Caco-2 (cell line): ENCODE measurements at regions not wholly inside any gene's neighbourhood (a gene's known extent, or its start where the extent isn't known, plus 50 kb on each side); places are given as distances from the start of the nearest gene placed in this dataset.

ENCODE experiments used
- BruUV-seq: library from RNA; stranded (reverse); fragments of 400-500 nt; replicated peaks from 2 replicates; lab custom pipeline; 2021; lab: Mats Ljungman, UMichigan
- CTCF ChIA-PET: fragments of 300-600 bp; sonication (Branson Sonifier 250); formaldehyde crosslinking; loops from one replicate; lab custom pipeline; 2022; ENCODE audit warnings: antibody characterized with exemption; lab: Charles Lee
- POLR2A ChIA-PET: fragments of 300-600 bp; sonication (Branson Sonifier 250); formaldehyde crosslinking; loops from one replicate; lab custom pipeline; 2022; ENCODE audit warnings: antibody characterized with exemption; lab: Charles Lee
- DNase-seq, 2 experiments: peaks; one replicate each; pipeline versions ENCODE4 v3.0.0 to v3.0.0-alpha.2; 2020 to 2022
- H3K27me3 ChIP-seq: replicated peaks from 2 replicates; pipeline ENCODE4 v1.6.0; 2011; ENCODE audit warnings: low read length; ENCODE audit not compliant: control insufficient read depth, insufficient read depth
- H3K36me3 ChIP-seq: 2 replicates; pipeline ENCODE4 v1.5.1; 2011; ENCODE audit warnings: low read length; ENCODE audit not compliant: control insufficient read depth, insufficient read depth
- H3K4me1 ChIP-seq: fragments of 250-450 bp; sonication (Bioruptor Pico); 2 replicates; pipeline ENCODE4 v1.5.1; 2020; ENCODE audit warnings: mild to moderate bottlenecking
- H3K4me3 ChIP-seq: 2 replicates; pipeline ENCODE4 v1.5.1; 2011; ENCODE audit warnings: low read depth, mild to moderate bottlenecking, control low read depth, low read length
- H3K9me3 ChIP-seq: fragments of 250-450 bp; sonication (Bioruptor Pico); 2 replicates; pipeline ENCODE4 v1.5.1; 2020; ENCODE audit warnings: mild to moderate bottlenecking, moderate library complexity
- H3K27ac Mint-ChIP-seq: one replicate; pipeline ENCODE4 v1.8.0; 2022; ENCODE audit warnings: mixed read lengths; ENCODE audit not compliant: unreplicated experiment
- H3K27me3 Mint-ChIP-seq: one replicate; pipeline ENCODE4 v1.8.0; 2022; ENCODE audit warnings: mixed read lengths; ENCODE audit not compliant: insufficient read depth, unreplicated experiment
- H3K36me3 Mint-ChIP-seq: one replicate; pipeline ENCODE4 v1.8.0; 2022; ENCODE audit warnings: mild to moderate bottlenecking, mixed read lengths; ENCODE audit not compliant: insufficient read depth, unreplicated experiment
- H3K4me1 Mint-ChIP-seq: one replicate; pipeline ENCODE4 v1.8.0; 2022; ENCODE audit warnings: low read depth, mixed read lengths; ENCODE audit not compliant: unreplicated experiment
- H3K4me3 Mint-ChIP-seq: one replicate; pipeline ENCODE4 v1.8.0; 2022; ENCODE audit warnings: mild to moderate bottlenecking, moderate library complexity, mixed read lengths; ENCODE audit not compliant: unreplicated experiment
- H3K9me3 Mint-ChIP-seq: one replicate; pipeline ENCODE4 v1.8.0; 2022; ENCODE audit warnings: mixed read lengths; ENCODE audit not compliant: unreplicated experiment
- CTCF ChIP-seq, 2 experiments: fragments of 200-600 bp in 1 of 2; IDR thresholded peaks; 1 replicate in 1 of 2; 2 replicates in 1 of 2; pipeline versions ENCODE4 v1.5.1 to v1.8.0; 2011 to 2022; ENCODE audit warnings: antibody characterized with exemption in 1 of 2, control low read depth in 1 of 2, inconsistent platforms in 1 of 2, low read depth in 1 of 2, low read length in 1 of 2, mild to moderate bottlenecking in 1 of 2, moderate library complexity in 1 of 2; ENCODE audit not compliant: insufficient read depth in 1 of 2, severe bottlenecking in 1 of 2, unreplicated experiment in 1 of 2
- intact Hi-C: fragments of 100-400 bp; cut with micrococcal nuclease; formaldehyde crosslinking; loops from one replicate; pipeline ENCODE4 v1.10.0; 2022; ENCODE audit not compliant: unreplicated experiment

GRCh38 chr14:22073801-22074200 lies 400.2 kb upstream of the OR4E1 start:
- Mint-ChIP-seq H3K27ac (no peak overlapping the region), H3K27me3 (peaks cover 15% of the 10 kb centered on the region), H3K4me3 (no peak overlapping the region), H3K4me1 (no peaks in the 10 kb centered on the region), H3K36me3 (no peaks in the 10 kb centered on the region), H3K9me3 (no peaks in the 10 kb centered on the region)
- ChIA-PET POLR2A (no interaction called here), CTCF (no interaction called here)
- no peak for DNase-seq
- intact Hi-C loops: no loop called here
- no peaks in the 10 kb centered on the region for H3K4me1 ChIP-seq
- no peaks in the 10 kb centered on the region for H3K27me3 ChIP-seq
- no TSS peak for BruUV-seq
- no peak for TF ChIP-seq CTCF (IDR thresholded peaks at IDR 0.05; ENCODE audit: insufficient read depth in 1 of 2, low read depth in 1 of 2, low read length in 1 of 2, severe bottlenecking in 1 of 2, unreplicated experiment in 1 of 2)
- no peaks in the 10 kb centered on the region for H3K9me3 ChIP-seq
- no peaks in the 10 kb centered on the region for H3K36me3 ChIP-seq
- no peak overlapping the region for H3K4me3 ChIP-seq

- intact Hi-C loops: no loop called here
- no peaks in the 10 kb centered on the region for H3K27me3 ChIP-seq
- Mint-ChIP-seq H3K27me3 (peaks cover 15% of the 10 kb centered on the region), H3K4me3 (no peak overlapping the region), H3K27ac (no peak overlapping the region), H3K36me3 (no peaks in the 10 kb centered on the region), H3K4me1 (no peaks in the 10 kb centered on the region), H3K9me3 (no peaks in the 10 kb centered on the region)
- no peak overlapping the region for H3K4me3 ChIP-seq
- H3K9me3 ChIP-seq: no peaks in the 10 kb centered on the region
- POLR2A ChIA-PET: no interaction called here
- H3K36me3 ChIP-seq: no peaks in the 10 kb centered on the region
- no peaks in the 10 kb centered on the region for H3K4me1 ChIP-seq
- CTCF ChIA-PET: interaction anchor here (0.6 to 0.8 kb wide), 2 partner anchors 13 to 22 kb away, joined by 3 read pairs; no protein-coding TSS in a partner anchor
- TF ChIP-seq CTCF (IDR thresholded peaks at IDR 0.05; ENCODE audit: insufficient read depth in 1 of 2, low read depth in 1 of 2, low read length in 1 of 2, severe bottlenecking in 1 of 2, unreplicated experiment in 1 of 2): no peak
- DNase-seq: no peak
- no TSS peak for BruUV-seq
Measured at GRCh38 chr14:22071006-22071405, 397.4 kb upstream of the OR4E1 start.

- no peaks in the 10 kb centered on the region for H3K9me3 ChIP-seq
- no peaks in the 10 kb centered on the region for H3K27me3 ChIP-seq
- no peak for DNase-seq
- intact Hi-C loops: no loop called here
- H3K36me3 ChIP-seq: no peaks in the 10 kb centered on the region
- no peak overlapping the region for H3K27ac Mint-ChIP-seq
- BruUV-seq: no TSS peak
- no peaks in the 10 kb centered on the region for H3K4me1 Mint-ChIP-seq
- peaks cover 15% of the 10 kb centered on the region for H3K27me3 Mint-ChIP-seq
- H3K4me3 ChIP-seq: no peak overlapping the region
- no peaks in the 10 kb centered on the region for H3K9me3 Mint-ChIP-seq
- CTCF ChIA-PET: interaction anchor here (0.6 to 1.4 kb wide), 3 partner anchors 14 to 73 kb away, joined by 3 to 6 read pairs (median 3); no protein-coding TSS in a partner anchor
- no peak for TF ChIP-seq CTCF (IDR thresholded peaks at IDR 0.05; ENCODE audit: insufficient read depth in 1 of 2, low read depth in 1 of 2, low read length in 1 of 2, severe bottlenecking in 1 of 2, unreplicated experiment in 1 of 2)
- H3K4me1 ChIP-seq: no peaks in the 10 kb centered on the region
- H3K4me3 Mint-ChIP-seq: no peak overlapping the region
- POLR2A ChIA-PET: no interaction called here
- H3K36me3 Mint-ChIP-seq: no peaks in the 10 kb centered on the region
Measured at GRCh38 chr14:22070119-22070982, 396.7 kb upstream of the OR4E1 start.
